Liver (tissue), 3 donors: ENCODE measurements at regions not wholly inside any gene's neighbourhood (a gene's known extent, or its start where the extent isn't known, plus 50 kb on each side); places are given as distances from the start of the nearest gene placed in this dataset.

Experiments
- ATF3 ChIP-seq: IDR thresholded peaks from 2 replicates; pipeline ENCODE4 v1.6.1; 2016; ENCODE audit warnings: antibody characterized with exemption
- CTCF ChIP-seq: fragments of 150-350 bp; IDR thresholded peaks from 2 replicates; pipeline ENCODE4 v1.5.1; 2017; ENCODE audit warnings: improper control_type of control experiment, low read depth, low read length; ENCODE audit not compliant: missing input control
- FOXA1 ChIP-seq: IDR thresholded peaks from 2 replicates; pipeline ENCODE4 v1.6.1; 2016; ENCODE audit warnings: antibody characterized with exemption
- GABPA ChIP-seq, 2 donors: IDR thresholded peaks in 1 of 2; conservative IDR thresholded peaks in 1 of 2; 2 replicates each; pipeline ENCODE4 v1.6.1; 2016; ENCODE audit warnings: antibody characterized with exemption in 2 of 2, mild to moderate bottlenecking in 1 of 2, moderate library complexity in 1 of 2
- JUND ChIP-seq, 2 donors: IDR thresholded peaks; 2 replicates each; pipeline ENCODE4 v1.6.1; 2016; ENCODE audit warnings: antibody characterized with exemption in 2 of 2
- MAX ChIP-seq: IDR thresholded peaks from 2 replicates; pipeline ENCODE4 v1.6.1; 2016; ENCODE audit warnings: antibody characterized with exemption
- NR2F2 ChIP-seq: IDR thresholded peaks from 2 replicates; pipeline ENCODE4 v1.6.1; 2016; ENCODE audit warnings: antibody characterized with exemption
- RAD21 ChIP-seq, 2 donors: IDR thresholded peaks; 2 replicates each; pipeline ENCODE4 v1.6.1; 2016; ENCODE audit warnings: antibody characterized with exemption in 2 of 2, mild to moderate bottlenecking in 2 of 2
- REST ChIP-seq: IDR thresholded peaks from 2 replicates; pipeline ENCODE4 v1.6.1; 2016; ENCODE audit warnings: antibody characterized with exemption, mild to moderate bottlenecking
- RXRA ChIP-seq, 2 donors: IDR thresholded peaks; 2 replicates each; pipeline ENCODE4 v1.6.1; 2017 to 2018; ENCODE audit warnings: antibody characterized with exemption in 2 of 2, mild to moderate bottlenecking in 1 of 2
- SP1 ChIP-seq: IDR thresholded peaks from 2 replicates; pipeline ENCODE4 v1.6.1; 2018; ENCODE audit warnings: antibody characterized with exemption, mild to moderate bottlenecking
- TAF1 ChIP-seq: conservative IDR thresholded peaks from 2 replicates; pipeline ENCODE4 v1.6.1; 2016; ENCODE audit warnings: antibody characterized with exemption, mild to moderate bottlenecking
- YY1 ChIP-seq: IDR thresholded peaks from 2 replicates; pipeline ENCODE4 v1.6.1; 2016; ENCODE audit warnings: antibody characterized with exemption, mild to moderate bottlenecking
- ZBTB33 ChIP-seq: IDR thresholded peaks from 2 replicates; pipeline ENCODE4 v1.6.1; 2016; ENCODE audit warnings: antibody characterized with exemption
- donor health status: healthy.
- donor health status: healthy.

GRCh38 chr1:213539464-213539863, 448.3 kb upstream of the PROX1 start:
- TF ChIP-seq ZBTB33 (no peak), JUND (IDR thresholded peaks at IDR 0.05) (no peak), GABPA (IDR thresholded peaks at IDR 0.05 in 1 of 2, conservative IDR thresholded peaks at IDR 0.05 in 1 of 2) (no peak), NR2F2 (no peak), CTCF (no peak), TAF1 (no peak), RAD21 (IDR thresholded peaks at IDR 0.05) (no peak), FOXA1 (no peak), REST (no peak), YY1 (no peak), ATF3 (no peak), RXRA (IDR thresholded peaks at IDR 0.05) (no peak), SP1 (no peak), MAX (no peak)
